ENCODE measurements at regions not wholly inside any gene's neighbourhood (a gene's known extent, or its start where the extent isn't known, plus 50 kb on each side); places are given as distances from the start of the nearest gene placed in this dataset.

DNA sequence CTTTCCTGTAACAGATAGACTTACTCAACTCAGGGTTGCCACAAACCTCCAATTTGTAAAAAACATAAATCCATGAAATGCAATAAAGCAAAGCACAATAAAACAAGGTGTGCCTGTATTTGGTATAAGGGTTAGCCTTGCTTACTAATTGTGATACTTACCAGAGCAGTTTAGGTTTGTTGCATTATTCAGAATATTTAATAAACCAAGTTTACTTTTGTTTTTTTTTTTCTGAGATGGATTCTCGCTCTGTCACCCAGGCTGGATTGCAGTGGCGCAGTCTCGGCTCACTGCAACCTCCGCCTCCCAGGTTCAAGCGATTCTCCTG, 79.6 kb downstream of the SEC61G start:
- no peaks in the 10 kb centered on the region for H3K36me3 ChIP-seq (ENCODE audit: control insufficient read depth in 2 of 2, insufficient read depth in 2 of 2, low read length in 1 of 2)
- no peaks in the 10 kb centered on the region for H3K79me2 ChIP-seq (ENCODE audit: control insufficient read depth, insufficient read depth, low read length)
- H3K27me3 ChIP-seq (replicated peaks in 1 of 2; ENCODE audit: control insufficient read depth in 2 of 2, insufficient read depth in 2 of 2, low read length in 1 of 2) = no peaks in the 10 kb centered on the region
- ChIA-PET SMC1A (ENCODE audit: uncharacterized antibody, unreplicated experiment) (no interaction called here), POLR2A (no interaction called here), CTCF (no interaction called here), RAD21 (ENCODE audit: unreplicated experiment) (no interaction called here)
- no peak for ATAC-seq
- BruUV-seq (replicated peaks) = no TSS peak
- in situ Hi-C loops (cut with MboI) (no loop called here), intact Hi-C loops (cut with micrococcal nuclease; ENCODE audit: unreplicated experiment) (no loop called here)
- no peaks in the 10 kb centered on the region for H4K20me1 ChIP-seq (ENCODE audit: control insufficient read depth, insufficient read depth)
- no peaks in the 10 kb centered on the region for H3K9me3 ChIP-seq (replicated peaks; ENCODE audit: control insufficient read depth, insufficient read depth, low read length)
- no peak for FAIRE-seq
- H3K4me1 ChIP-seq (ENCODE audit: control insufficient read depth, insufficient read depth, low read length) = no peaks in the 10 kb centered on the region
- no peak overlapping the region for H2AFZ ChIP-seq (ENCODE audit: control insufficient read depth, low read depth, low read length)
- no peak for DNase-seq (ENCODE audit: low read depth, low spot score)
- no peak overlapping the region for H3K4me2 ChIP-seq (ENCODE audit: control insufficient read depth, insufficient read depth)
- H3K4me3 ChIP-seq = no peak overlapping the region
- no peak overlapping the region for H3K27ac ChIP-seq (ENCODE audit: control insufficient read depth, insufficient read depth)
- WGBS (ENCODE audit: insufficient coverage, insufficient replicate concordance, low lambda C conversion rate, missing lambda C conversion rate) = 78% methylated on average over 5 of the region's 5 CpGs
- no peak overlapping the region for H3K9ac ChIP-seq (ENCODE audit: control insufficient read depth, insufficient read depth, low read length)
- TF ChIP-seq HDAC6 (IDR thresholded peaks at IDR 0.05; ENCODE audit: unreplicated experiment) (no peak), MYC (IDR thresholded peaks at IDR 0.05; ENCODE audit: insufficient read depth, insufficient read length, insufficient replicate concordance, low read length, severe bottlenecking) (no peak), RFX5 (IDR thresholded peaks at IDR 0.05; ENCODE audit: low read depth, low read length) (no peak), SUPT20H (IDR thresholded peaks at IDR 0.05; ENCODE audit: borderline replicate concordance, control insufficient read depth, low read depth, low read length) (no peak), POLR2AphosphoS2 (IDR thresholded peaks at IDR 0.05; ENCODE audit: low read depth, low read length) (no peak), TBL1XR1 (IDR thresholded peaks at IDR 0.05; ENCODE audit: low read depth, low read length) (no peak), ZNF217 (IDR thresholded peaks at IDR 0.05) (no peak), SMAD1 (IDR thresholded peaks at IDR 0.05; ENCODE audit: low read depth, partially characterized antibody) (no peak), RCOR1 (conservative IDR thresholded peaks at IDR 0.05; ENCODE audit: low read depth, low read length) (no peak)
- TF ChIP-seq, protein P1, sequence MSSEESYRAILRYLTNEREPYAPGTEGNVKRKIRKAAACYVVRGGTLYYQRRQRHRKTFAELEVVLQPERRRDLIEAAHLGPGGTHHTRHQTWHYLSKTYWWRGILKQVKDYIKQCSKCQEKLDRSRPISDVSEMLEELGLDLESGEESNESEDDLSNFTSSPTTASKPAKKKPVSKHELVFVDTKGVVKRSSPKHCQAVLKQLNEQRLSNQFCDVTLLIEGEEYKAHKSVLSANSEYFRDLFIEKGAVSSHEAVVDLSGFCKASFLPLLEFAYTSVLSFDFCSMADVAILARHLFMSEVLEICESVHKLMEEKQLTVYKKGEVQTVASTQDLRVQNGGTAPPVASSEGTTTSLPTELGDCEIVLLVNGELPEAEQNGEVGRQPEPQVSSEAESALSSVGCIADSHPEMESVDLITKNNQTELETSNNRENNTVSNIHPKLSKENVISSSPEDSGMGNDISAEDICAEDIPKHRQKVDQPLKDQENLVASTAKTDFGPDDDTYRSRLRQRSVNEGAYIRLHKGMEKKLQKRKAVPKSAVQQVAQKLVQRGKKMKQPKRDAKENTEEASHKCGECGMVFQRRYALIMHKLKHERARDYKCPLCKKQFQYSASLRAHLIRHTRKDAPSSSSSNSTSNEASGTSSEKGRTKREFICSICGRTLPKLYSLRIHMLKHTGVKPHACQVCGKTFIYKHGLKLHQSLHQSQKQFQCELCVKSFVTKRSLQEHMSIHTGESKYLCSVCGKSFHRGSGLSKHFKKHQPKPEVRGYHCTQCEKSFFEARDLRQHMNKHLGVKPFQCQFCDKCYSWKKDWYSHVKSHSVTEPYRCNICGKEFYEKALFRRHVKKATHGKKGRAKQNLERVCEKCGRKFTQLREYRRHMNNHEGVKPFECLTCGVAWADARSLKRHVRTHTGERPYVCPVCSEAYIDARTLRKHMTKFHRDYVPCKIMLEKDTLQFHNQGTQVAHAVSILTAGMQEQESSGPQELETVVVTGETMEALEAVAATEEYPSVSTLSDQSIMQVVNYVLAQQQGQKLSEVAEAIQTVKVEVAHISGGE (CRISPR knock-in tag; IDR thresholded peaks at IDR 0.05) = no peak
- TF ChIP-seq, protein P2, sequence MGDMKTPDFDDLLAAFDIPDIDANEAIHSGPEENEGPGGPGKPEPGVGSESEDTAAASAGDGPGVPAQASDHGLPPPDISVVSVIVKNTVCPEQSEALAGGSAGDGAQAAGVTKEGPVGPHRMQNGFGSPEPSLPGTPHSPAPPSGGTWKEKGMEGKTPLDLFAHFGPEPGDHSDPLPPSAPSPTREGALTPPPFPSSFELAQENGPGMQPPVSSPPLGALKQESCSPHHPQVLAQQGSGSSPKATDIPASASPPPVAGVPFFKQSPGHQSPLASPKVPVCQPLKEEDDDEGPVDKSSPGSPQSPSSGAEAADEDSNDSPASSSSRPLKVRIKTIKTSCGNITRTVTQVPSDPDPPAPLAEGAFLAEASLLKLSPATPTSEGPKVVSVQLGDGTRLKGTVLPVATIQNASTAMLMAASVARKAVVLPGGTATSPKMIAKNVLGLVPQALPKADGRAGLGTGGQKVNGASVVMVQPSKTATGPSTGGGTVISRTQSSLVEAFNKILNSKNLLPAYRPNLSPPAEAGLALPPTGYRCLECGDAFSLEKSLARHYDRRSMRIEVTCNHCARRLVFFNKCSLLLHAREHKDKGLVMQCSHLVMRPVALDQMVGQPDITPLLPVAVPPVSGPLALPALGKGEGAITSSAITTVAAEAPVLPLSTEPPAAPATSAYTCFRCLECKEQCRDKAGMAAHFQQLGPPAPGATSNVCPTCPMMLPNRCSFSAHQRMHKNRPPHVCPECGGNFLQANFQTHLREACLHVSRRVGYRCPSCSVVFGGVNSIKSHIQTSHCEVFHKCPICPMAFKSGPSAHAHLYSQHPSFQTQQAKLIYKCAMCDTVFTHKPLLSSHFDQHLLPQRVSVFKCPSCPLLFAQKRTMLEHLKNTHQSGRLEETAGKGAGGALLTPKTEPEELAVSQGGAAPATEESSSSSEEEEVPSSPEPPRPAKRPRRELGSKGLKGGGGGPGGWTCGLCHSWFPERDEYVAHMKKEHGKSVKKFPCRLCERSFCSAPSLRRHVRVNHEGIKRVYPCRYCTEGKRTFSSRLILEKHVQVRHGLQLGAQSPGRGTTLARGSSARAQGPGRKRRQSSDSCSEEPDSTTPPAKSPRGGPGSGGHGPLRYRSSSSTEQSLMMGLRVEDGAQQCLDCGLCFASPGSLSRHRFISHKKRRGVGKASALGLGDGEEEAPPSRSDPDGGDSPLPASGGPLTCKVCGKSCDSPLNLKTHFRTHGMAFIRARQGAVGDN (IDR thresholded peaks at IDR 0.05) = no peak
- TF ChIP-seq, protein P3, sequence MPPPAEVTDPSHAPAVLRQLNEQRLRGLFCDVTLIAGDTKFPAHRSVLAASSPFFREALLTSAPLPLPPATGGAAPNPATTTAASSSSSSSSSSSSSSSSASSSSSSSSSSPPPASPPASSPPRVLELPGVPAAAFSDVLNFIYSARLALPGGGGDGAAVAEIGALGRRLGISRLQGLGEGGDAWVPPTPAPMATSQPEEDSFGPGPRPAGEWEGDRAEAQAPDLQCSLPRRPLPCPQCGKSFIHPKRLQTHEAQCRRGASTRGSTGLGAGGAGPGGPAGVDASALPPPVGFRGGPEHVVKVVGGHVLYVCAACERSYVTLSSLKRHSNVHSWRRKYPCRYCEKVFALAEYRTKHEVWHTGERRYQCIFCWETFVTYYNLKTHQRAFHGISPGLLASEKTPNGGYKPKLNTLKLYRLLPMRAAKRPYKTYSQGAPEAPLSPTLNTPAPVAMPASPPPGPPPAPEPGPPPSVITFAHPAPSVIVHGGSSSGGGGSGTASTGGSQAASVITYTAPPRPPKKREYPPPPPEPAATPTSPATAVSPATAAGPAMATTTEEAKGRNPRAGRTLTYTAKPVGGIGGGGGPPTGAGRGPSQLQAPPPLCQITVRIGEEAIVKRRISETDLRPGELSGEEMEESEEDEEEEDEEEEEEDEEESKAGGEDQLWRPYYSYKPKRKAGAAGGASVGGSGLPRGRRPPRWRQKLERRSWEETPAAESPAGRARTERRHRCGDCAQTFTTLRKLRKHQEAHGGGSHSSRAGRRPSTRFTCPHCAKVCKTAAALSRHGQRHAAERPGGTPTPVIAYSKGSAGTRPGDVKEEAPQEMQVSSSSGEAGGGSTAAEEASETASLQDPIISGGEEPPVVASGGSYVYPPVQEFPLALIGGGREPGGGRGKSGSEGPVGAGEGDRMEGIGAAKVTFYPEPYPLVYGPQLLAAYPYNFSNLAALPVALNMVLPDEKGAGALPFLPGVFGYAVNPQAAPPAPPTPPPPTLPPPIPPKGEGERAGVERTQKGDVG (CRISPR knock-in tag; IDR thresholded peaks at IDR 0.05) = no peak

All from GM12878 (cell line).